Ishikawa (cell line): ENCODE measurements at regions not wholly inside any gene's neighbourhood (a gene's known extent, or its start where the extent isn't known, plus 50 kb on each side); places are given as distances from the start of the nearest gene placed in this dataset.

Source experiments
- CREB1 ChIP-seq: IDR thresholded peaks from 2 replicates; pipeline ENCODE4 v1.6.1; 2012; ENCODE audit warnings: low read depth
- EP300 ChIP-seq: IDR thresholded peaks from 2 replicates; pipeline ENCODE4 v1.6.1; 2012; ENCODE audit warnings: borderline replicate concordance
- FOXM1 ChIP-seq: IDR thresholded peaks from 2 replicates; pipeline ENCODE4 v1.6.1; 2012; ENCODE audit warnings: low read depth, borderline replicate concordance
- NFIC ChIP-seq: IDR thresholded peaks from 2 replicates; pipeline ENCODE4 v1.6.1; 2012
- RAD21 ChIP-seq: IDR thresholded peaks from 2 replicates; pipeline ENCODE4 v1.6.1; 2012; ENCODE audit warnings: low read depth
- TCF12 ChIP-seq: IDR thresholded peaks from 2 replicates; pipeline ENCODE4 v1.6.1; 2012; ENCODE audit warnings: low read depth
- TF ChIP-seq, protein P1 (sequence below): IDR thresholded peaks from 2 replicates; pipeline ENCODE4 v1.6.1; 2012; ENCODE audit warnings: low read depth, mild to moderate bottlenecking
- TF ChIP-seq, protein P2 (sequence below): IDR thresholded peaks from 2 replicates; pipeline ENCODE4 v1.6.1; 2012

DNA sequence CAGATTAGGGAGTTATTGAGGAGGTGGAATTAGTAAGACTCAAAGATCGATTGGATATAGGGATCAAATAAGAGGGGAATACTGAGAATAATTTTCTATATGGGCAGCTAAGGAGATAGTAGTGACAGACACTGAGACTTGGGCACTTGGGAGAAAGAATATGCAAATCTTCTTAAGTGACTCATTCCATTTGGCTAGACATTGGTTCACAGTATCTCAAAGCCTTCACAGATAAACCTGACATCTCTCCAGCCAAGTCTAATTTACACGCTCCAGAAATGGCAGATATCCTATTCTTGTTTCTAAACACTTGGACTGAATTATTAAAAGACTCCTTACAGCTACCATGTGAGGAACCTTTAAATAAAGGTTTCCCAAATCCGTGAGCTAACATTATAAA, 104.6 kb upstream of the ADAMTS9 start:
- TF ChIP-seq RAD21 (no peak), TCF12 (no peak), FOXM1 (no peak), EP300 (no peak), CREB1 (no peak), NFIC (no peak)
- TF ChIP-seq, protein P1, sequence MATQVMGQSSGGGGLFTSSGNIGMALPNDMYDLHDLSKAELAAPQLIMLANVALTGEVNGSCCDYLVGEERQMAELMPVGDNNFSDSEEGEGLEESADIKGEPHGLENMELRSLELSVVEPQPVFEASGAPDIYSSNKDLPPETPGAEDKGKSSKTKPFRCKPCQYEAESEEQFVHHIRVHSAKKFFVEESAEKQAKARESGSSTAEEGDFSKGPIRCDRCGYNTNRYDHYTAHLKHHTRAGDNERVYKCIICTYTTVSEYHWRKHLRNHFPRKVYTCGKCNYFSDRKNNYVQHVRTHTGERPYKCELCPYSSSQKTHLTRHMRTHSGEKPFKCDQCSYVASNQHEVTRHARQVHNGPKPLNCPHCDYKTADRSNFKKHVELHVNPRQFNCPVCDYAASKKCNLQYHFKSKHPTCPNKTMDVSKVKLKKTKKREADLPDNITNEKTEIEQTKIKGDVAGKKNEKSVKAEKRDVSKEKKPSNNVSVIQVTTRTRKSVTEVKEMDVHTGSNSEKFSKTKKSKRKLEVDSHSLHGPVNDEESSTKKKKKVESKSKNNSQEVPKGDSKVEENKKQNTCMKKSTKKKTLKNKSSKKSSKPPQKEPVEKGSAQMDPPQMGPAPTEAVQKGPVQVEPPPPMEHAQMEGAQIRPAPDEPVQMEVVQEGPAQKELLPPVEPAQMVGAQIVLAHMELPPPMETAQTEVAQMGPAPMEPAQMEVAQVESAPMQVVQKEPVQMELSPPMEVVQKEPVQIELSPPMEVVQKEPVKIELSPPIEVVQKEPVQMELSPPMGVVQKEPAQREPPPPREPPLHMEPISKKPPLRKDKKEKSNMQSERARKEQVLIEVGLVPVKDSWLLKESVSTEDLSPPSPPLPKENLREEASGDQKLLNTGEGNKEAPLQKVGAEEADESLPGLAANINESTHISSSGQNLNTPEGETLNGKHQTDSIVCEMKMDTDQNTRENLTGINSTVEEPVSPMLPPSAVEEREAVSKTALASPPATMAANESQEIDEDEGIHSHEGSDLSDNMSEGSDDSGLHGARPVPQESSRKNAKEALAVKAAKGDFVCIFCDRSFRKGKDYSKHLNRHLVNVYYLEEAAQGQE, result no peak
- TF ChIP-seq, protein P2, sequence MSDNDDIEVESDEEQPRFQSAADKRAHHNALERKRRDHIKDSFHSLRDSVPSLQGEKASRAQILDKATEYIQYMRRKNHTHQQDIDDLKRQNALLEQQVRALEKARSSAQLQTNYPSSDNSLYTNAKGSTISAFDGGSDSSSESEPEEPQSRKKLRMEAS, result no peak
